Lower lobe of right lung (tissue), 2 donors: ENCODE measurements at regions not wholly inside any gene's neighbourhood (a gene's known extent, or its start where the extent isn't known, plus 50 kb on each side); places are given as distances from the start of the nearest gene placed in this dataset.
"Not testable (repeated sequence)": the region's sequence is repeated elsewhere in the genome, so short reads cannot be mapped to it uniquely, and the experiment has no call there.

ENCODE experiments used
- ATAC-seq, 2 donors: fragments of 200-7000 bp; cut with Tn5 transposase; one replicate each; pipeline ENCODE4 v1.9.1; 2020 to 2022; ENCODE audit warnings: mild to moderate bottlenecking in 2 of 2, moderate library complexity in 2 of 2
- DNase-seq: peaks from one replicate; pipeline ENCODE4 v3.0.0-alpha.2; 2020
- H3K27ac ChIP-seq: fragments of 200-600 bp; one replicate; pipeline ENCODE4 v1.8.0; 2022
- H3K27me3 ChIP-seq: fragments of 200-600 bp; one replicate; pipeline ENCODE4 v1.8.0; 2022; ENCODE audit warnings: low read depth
- H3K36me3 ChIP-seq: fragments of 200-600 bp; one replicate; pipeline ENCODE4 v1.8.0; 2022; ENCODE audit warnings: mild to moderate bottlenecking
- H3K4me1 ChIP-seq: fragments of 200-600 bp; one replicate; pipeline ENCODE4 v1.8.0; 2022
- H3K4me3 ChIP-seq: fragments of 200-600 bp; one replicate; pipeline ENCODE4 v1.8.0; 2022; ENCODE audit warnings: mild to moderate bottlenecking
- H3K9me3 ChIP-seq: fragments of 200-600 bp; one replicate; pipeline ENCODE4 v1.8.0; 2022
- intact Hi-C: fragments of 100-400 bp; cut with DNase I; formaldehyde crosslinking; loops from one replicate; pipeline ENCODE4 v1.11.0; 2022
- TF ChIP-seq, protein P1 (sequence below): fragments of 200-600 bp; IDR thresholded peaks from one replicate; pipeline ENCODE4 v1.8.0; 2022; ENCODE audit warnings: antibody characterized with exemption, mild to moderate bottlenecking
- donor health status: DM: no; HTN: yes; CAD: no; lungs with severe emphysema.

GRCh38 chr1:188642704-188643103 lies 1814.0 kb downstream of the PLA2G4A start:
- Histone ChIP-seq H3K27ac (no peak overlapping the region), H3K9me3 (no peaks in the 10 kb centered on the region), H3K4me1 (no peaks in the 10 kb centered on the region), H3K36me3 (no peaks in the 10 kb centered on the region), H3K27me3 (no peaks in the 10 kb centered on the region), H3K4me3 (no peak overlapping the region)
- DNase-seq (peak; percentile 45), ATAC-seq (peak; percentile 70 to 77)
- intact Hi-C loops, result no loop called here
- TF ChIP-seq, protein P1, sequence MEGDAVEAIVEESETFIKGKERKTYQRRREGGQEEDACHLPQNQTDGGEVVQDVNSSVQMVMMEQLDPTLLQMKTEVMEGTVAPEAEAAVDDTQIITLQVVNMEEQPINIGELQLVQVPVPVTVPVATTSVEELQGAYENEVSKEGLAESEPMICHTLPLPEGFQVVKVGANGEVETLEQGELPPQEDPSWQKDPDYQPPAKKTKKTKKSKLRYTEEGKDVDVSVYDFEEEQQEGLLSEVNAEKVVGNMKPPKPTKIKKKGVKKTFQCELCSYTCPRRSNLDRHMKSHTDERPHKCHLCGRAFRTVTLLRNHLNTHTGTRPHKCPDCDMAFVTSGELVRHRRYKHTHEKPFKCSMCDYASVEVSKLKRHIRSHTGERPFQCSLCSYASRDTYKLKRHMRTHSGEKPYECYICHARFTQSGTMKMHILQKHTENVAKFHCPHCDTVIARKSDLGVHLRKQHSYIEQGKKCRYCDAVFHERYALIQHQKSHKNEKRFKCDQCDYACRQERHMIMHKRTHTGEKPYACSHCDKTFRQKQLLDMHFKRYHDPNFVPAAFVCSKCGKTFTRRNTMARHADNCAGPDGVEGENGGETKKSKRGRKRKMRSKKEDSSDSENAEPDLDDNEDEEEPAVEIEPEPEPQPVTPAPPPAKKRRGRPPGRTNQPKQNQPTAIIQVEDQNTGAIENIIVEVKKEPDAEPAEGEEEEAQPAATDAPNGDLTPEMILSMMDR, result no peak

GRCh38 chr1:188652678-188653077 lies 1823.9 kb downstream of the PLA2G4A start:
- DNase-seq, result no peak
- ATAC-seq, result no peak
- Histone ChIP-seq H3K27ac (no peak overlapping the region), H3K36me3 (no peaks in the 10 kb centered on the region), H3K27me3 (no peaks in the 10 kb centered on the region), H3K4me3 (no peak overlapping the region), H3K9me3 (no peaks in the 10 kb centered on the region), H3K4me1 (no peaks in the 10 kb centered on the region)
- intact Hi-C loops, result no loop called here
- TF ChIP-seq, protein P1, result no peak

- DNase-seq, H3K4me1 ChIP-seq, H3K27ac ChIP-seq, H3K36me3 ChIP-seq, H3K4me3 ChIP-seq, ATAC-seq, H3K9me3 ChIP-seq, H3K27me3 ChIP-seq, intact Hi-C loops: not testable (repeated sequence)
These were observed 1821.7 kb downstream of the BRINP3 start for GRCh38 chr1:188655966-188656365.

- TF ChIP-seq, protein P1, result no peak
- Histone ChIP-seq H3K27ac (no peak overlapping the region), H3K4me3 (no peak overlapping the region), H3K27me3 (no peaks in the 10 kb centered on the region), H3K36me3 (no peaks in the 10 kb centered on the region), H3K4me1 (no peaks in the 10 kb centered on the region), H3K9me3 (no peaks in the 10 kb centered on the region)
- ATAC-seq (no peak), DNase-seq (no peak)
- intact Hi-C loops, result no loop called here
These were observed 1817.1 kb downstream of the BRINP3 start for GRCh38 chr1:188660572-188660971.

GRCh38 chr1:188665477-188665876 lies 1812.2 kb downstream of the BRINP3 start:
- Histone ChIP-seq H3K4me3 (no peak overlapping the region), H3K4me1 (no peaks in the 10 kb centered on the region), H3K27me3 (no peaks in the 10 kb centered on the region), H3K9me3 (no peaks in the 10 kb centered on the region), H3K27ac (no peak overlapping the region), H3K36me3 (no peaks in the 10 kb centered on the region)
- intact Hi-C loops, result no loop called here
- DNase-seq (no peak), ATAC-seq (no peak)
- TF ChIP-seq, protein P1, result no peak

DNA sequence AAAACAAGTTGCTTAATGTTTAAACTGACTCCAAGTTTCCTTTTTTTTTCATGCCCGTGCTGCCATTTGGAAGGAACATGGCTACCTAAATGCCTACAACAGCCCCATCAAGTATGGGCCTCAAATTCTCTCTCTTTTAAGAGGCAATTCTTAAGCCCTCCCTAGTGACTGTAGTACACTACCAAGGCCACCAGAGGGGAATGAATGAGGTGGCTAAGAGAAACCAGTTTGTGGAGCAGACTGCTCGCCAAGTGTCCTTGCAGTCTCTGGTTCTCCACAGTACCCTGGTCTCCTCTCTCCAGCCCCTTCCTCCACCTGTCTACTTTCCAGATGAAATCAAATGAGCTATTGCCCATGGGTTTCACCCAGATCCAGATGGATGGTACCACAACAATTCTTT lies 1809.6 kb downstream of the BRINP3 start:
- H3K9me3 ChIP-seq, result no peaks in the 10 kb centered on the region
- TF ChIP-seq, protein P1, result no peak
- H3K27me3 ChIP-seq, result no peaks in the 10 kb centered on the region
- DNase-seq (no peak), ATAC-seq (no peak)
- no peaks in the 10 kb centered on the region for H3K36me3 ChIP-seq
- intact Hi-C loops, result no loop called here
- H3K4me3 ChIP-seq, result no peak overlapping the region
- no peak overlapping the region for H3K27ac ChIP-seq
- H3K4me1 ChIP-seq, result no peaks in the 10 kb centered on the region
